ENCODE measurements at regions not wholly inside any gene's neighbourhood (a gene's known extent, or its start where the extent isn't known, plus 50 kb on each side); places are given as distances from the start of the nearest gene placed in this dataset.

- DNase-seq, result no peak
- peak overlapping the region; percentile 12 for H3K23ac ChIP-seq (ENCODE audit: low read length)
- no peak overlapping the region for H3K4me3 ChIP-seq (ENCODE audit: low read length)
- H2BK5ac ChIP-seq (ENCODE audit: low read length), result no peak overlapping the region
- no CpG with 5 or more reads among the region's 4 CpGs for WGBS (ENCODE audit: extremely low coverage, insufficient coverage, low lambda C conversion rate)
- no peak overlapping the region for H3K27ac ChIP-seq (ENCODE audit: low read depth, low read length)
- peaks cover 4% of the 10 kb centered on the region for H3K4me1 ChIP-seq (ENCODE audit: control insufficient read depth, low read depth, low read length)
- no peak overlapping the region for H3K4me2 ChIP-seq (ENCODE audit: low read length)
- H4K5ac ChIP-seq (ENCODE audit: low read length), result no peak overlapping the region
- H3K9ac ChIP-seq (ENCODE audit: low read length), result no peak overlapping the region
- H4K8ac ChIP-seq (ENCODE audit: low read depth, low read length), result no peak overlapping the region
- no peak overlapping the region for H2BK15ac ChIP-seq (replicated peaks; ENCODE audit: low read depth)
- no peak overlapping the region for H3K4ac ChIP-seq (ENCODE audit: low read depth, low read length)
- no peaks in the 10 kb centered on the region for H3K36me3 ChIP-seq (ENCODE audit: control insufficient read depth, insufficient read depth, low read length)
- no peaks in the 10 kb centered on the region for H3K79me2 ChIP-seq (ENCODE audit: control insufficient read depth, insufficient read depth, low read length)
- no peak overlapping the region for H2AK5ac ChIP-seq (ENCODE audit: low read length)
- no peak overlapping the region for H3K18ac ChIP-seq (ENCODE audit: low read length)
- no peaks in the 10 kb centered on the region for H3K27me3 ChIP-seq (ENCODE audit: insufficient read depth, low read length, poor library complexity)
- no peak overlapping the region for H3K56ac ChIP-seq (ENCODE audit: low read length)
- H2BK120ac ChIP-seq (ENCODE audit: low read depth, low read length), result no peak overlapping the region
- no peaks in the 10 kb centered on the region for H3K79me1 ChIP-seq (ENCODE audit: low read length)
These were observed 332.1 kb downstream of the WDR11 start for GRCh38 chr10:121183236-121183635.

GRCh38 chr10:121183707-121184106 lies 332.5 kb downstream of the WDR11 start:
- H3K4me2 ChIP-seq (ENCODE audit: low read length), result no peak overlapping the region
- no peak overlapping the region for H4K5ac ChIP-seq (ENCODE audit: low read length)
- H2BK5ac ChIP-seq (ENCODE audit: low read length), result no peak overlapping the region
- no peak overlapping the region for H3K27ac ChIP-seq (ENCODE audit: low read depth, low read length)
- no peak overlapping the region for H3K9ac ChIP-seq (ENCODE audit: low read length)
- no peak overlapping the region for H2AK5ac ChIP-seq (ENCODE audit: low read length)
- H3K4ac ChIP-seq (ENCODE audit: low read depth, low read length), result no peak overlapping the region
- H3K79me2 ChIP-seq (ENCODE audit: control insufficient read depth, insufficient read depth, low read length), result no peaks in the 10 kb centered on the region
- H3K18ac ChIP-seq (ENCODE audit: low read length), result no peak overlapping the region
- no peaks in the 10 kb centered on the region for H3K27me3 ChIP-seq (ENCODE audit: insufficient read depth, low read length, poor library complexity)
- peaks cover 4% of the 10 kb centered on the region for H3K4me1 ChIP-seq (ENCODE audit: control insufficient read depth, low read depth, low read length)
- no peak overlapping the region for H3K4me3 ChIP-seq (ENCODE audit: low read length)
- H2BK15ac ChIP-seq (replicated peaks; ENCODE audit: low read depth), result no peak overlapping the region
- WGBS (ENCODE audit: extremely low coverage, insufficient coverage, low lambda C conversion rate), result no CpG with 5 or more reads among the region's 1 CpG
- H3K79me1 ChIP-seq (ENCODE audit: low read length), result no peaks in the 10 kb centered on the region
- no peak overlapping the region for H3K23ac ChIP-seq (ENCODE audit: low read length)
- no peak overlapping the region for H2BK120ac ChIP-seq (ENCODE audit: low read depth, low read length)
- DNase-seq, result no peak
- H3K56ac ChIP-seq (ENCODE audit: low read length), result no peak overlapping the region
- no peaks in the 10 kb centered on the region for H3K36me3 ChIP-seq (ENCODE audit: control insufficient read depth, insufficient read depth, low read length)
- no peak overlapping the region for H4K8ac ChIP-seq (ENCODE audit: low read depth, low read length)

- Histone ChIP-seq H3K4ac (ENCODE audit: low read depth, low read length) (no peak overlapping the region), H2AK5ac (ENCODE audit: low read length) (no peak overlapping the region), H3K9ac (ENCODE audit: low read length) (no peak overlapping the region), H2BK120ac (ENCODE audit: low read depth, low read length) (no peak overlapping the region), H3K56ac (ENCODE audit: low read length) (no peak overlapping the region), H3K36me3 (ENCODE audit: control insufficient read depth, insufficient read depth, low read length) (no peaks in the 10 kb centered on the region), H3K4me3 (ENCODE audit: low read length) (no peak overlapping the region), H3K27ac (ENCODE audit: low read depth, low read length) (no peak overlapping the region), H2BK15ac (replicated peaks; ENCODE audit: low read depth) (no peak overlapping the region), H3K79me1 (ENCODE audit: low read length) (no peaks in the 10 kb centered on the region), H3K4me2 (ENCODE audit: low read length) (no peak overlapping the region), H3K18ac (ENCODE audit: low read length) (no peak overlapping the region), H2BK5ac (ENCODE audit: low read length) (no peak overlapping the region), H3K23ac (ENCODE audit: low read length) (no peak overlapping the region), H4K5ac (ENCODE audit: low read length) (no peak overlapping the region), H3K4me1 (ENCODE audit: control insufficient read depth, low read depth, low read length) (peaks cover 4% of the 10 kb centered on the region), H3K79me2 (ENCODE audit: control insufficient read depth, insufficient read depth, low read length) (no peaks in the 10 kb centered on the region), H3K27me3 (ENCODE audit: insufficient read depth, low read length, poor library complexity) (no peaks in the 10 kb centered on the region), H4K8ac (ENCODE audit: low read depth, low read length) (no peak overlapping the region)
- DNase-seq, result no peak
- no CpG with 5 or more reads among the region's 7 CpGs for WGBS (ENCODE audit: extremely low coverage, insufficient coverage, low lambda C conversion rate)
These were observed 334.8 kb downstream of the WDR11 start for GRCh38 chr10:121185816-121186455.

- H2AK5ac ChIP-seq (ENCODE audit: low read length), result no peak overlapping the region
- H4K5ac ChIP-seq (ENCODE audit: low read length), result no peak overlapping the region
- H3K4ac ChIP-seq (ENCODE audit: low read depth, low read length), result no peak overlapping the region
- no peaks in the 10 kb centered on the region for H3K79me1 ChIP-seq (ENCODE audit: low read length)
- H3K4me2 ChIP-seq (ENCODE audit: low read length), result no peak overlapping the region
- no peaks in the 10 kb centered on the region for H3K27me3 ChIP-seq (ENCODE audit: insufficient read depth, low read length, poor library complexity)
- H3K27ac ChIP-seq (ENCODE audit: low read depth, low read length), result peak overlapping the region; percentile 38
- H3K79me2 ChIP-seq (ENCODE audit: control insufficient read depth, insufficient read depth, low read length), result no peaks in the 10 kb centered on the region
- H2BK120ac ChIP-seq (ENCODE audit: low read depth, low read length), result no peak overlapping the region
- no peak overlapping the region for H3K9ac ChIP-seq (ENCODE audit: low read length)
- H4K8ac ChIP-seq (ENCODE audit: low read depth, low read length), result no peak overlapping the region
- no peaks in the 10 kb centered on the region for H3K36me3 ChIP-seq (ENCODE audit: control insufficient read depth, insufficient read depth, low read length)
- H2BK15ac ChIP-seq (replicated peaks; ENCODE audit: low read depth), result no peak overlapping the region
- H3K4me1 ChIP-seq (ENCODE audit: control insufficient read depth, low read depth, low read length), result peaks cover 4% of the 10 kb centered on the region
- peak overlapping the region; percentile 86 for H2BK5ac ChIP-seq (ENCODE audit: low read length)
- H3K56ac ChIP-seq (ENCODE audit: low read length), result peak overlapping the region; percentile 73
- H3K4me3 ChIP-seq (ENCODE audit: low read length), result no peak overlapping the region
- H3K18ac ChIP-seq (ENCODE audit: low read length), result no peak overlapping the region
- peak; percentile 82 for DNase-seq
- H3K23ac ChIP-seq (ENCODE audit: low read length), result no peak overlapping the region
These were observed 336.2 kb downstream of the WDR11 start for GRCh38 chr10:121187391-121187790.

- Histone ChIP-seq H3K4me3 (ENCODE audit: low read length) (no peak overlapping the region), H4K5ac (ENCODE audit: low read length) (no peak overlapping the region), H2BK15ac (replicated peaks; ENCODE audit: low read depth) (no peak overlapping the region), H3K9ac (ENCODE audit: low read length) (no peak overlapping the region), H3K79me2 (ENCODE audit: control insufficient read depth, insufficient read depth, low read length) (no peaks in the 10 kb centered on the region), H2AK5ac (ENCODE audit: low read length) (no peak overlapping the region), H3K4me2 (ENCODE audit: low read length) (no peak overlapping the region), H3K27ac (ENCODE audit: low read depth, low read length) (peak overlapping the region; percentile 38), H3K4ac (ENCODE audit: low read depth, low read length) (no peak overlapping the region), H3K4me1 (ENCODE audit: control insufficient read depth, low read depth, low read length) (peaks cover 4% of the 10 kb centered on the region), H4K8ac (ENCODE audit: low read depth, low read length) (no peak overlapping the region), H2BK120ac (ENCODE audit: low read depth, low read length) (no peak overlapping the region), H3K23ac (ENCODE audit: low read length) (no peak overlapping the region), H3K27me3 (ENCODE audit: insufficient read depth, low read length, poor library complexity) (no peaks in the 10 kb centered on the region), H3K36me3 (ENCODE audit: control insufficient read depth, insufficient read depth, low read length) (no peaks in the 10 kb centered on the region), H2BK5ac (ENCODE audit: low read length) (peak overlapping the region; percentile 86), H3K56ac (ENCODE audit: low read length) (peak overlapping the region; percentile 73), H3K79me1 (ENCODE audit: low read length) (no peaks in the 10 kb centered on the region), H3K18ac (ENCODE audit: low read length) (no peak overlapping the region)
- DNase-seq, result peak; percentile 75
- no CpG with 5 or more reads among the region's 6 CpGs for WGBS (ENCODE audit: extremely low coverage, insufficient coverage, low lambda C conversion rate)
These were observed 336.8 kb downstream of the WDR11 start for GRCh38 chr10:121188005-121188404.

GRCh38 chr10:121189066-121189465 lies 337.9 kb downstream of the WDR11 start:
- Histone ChIP-seq H3K4me2 (ENCODE audit: low read length) (no peak overlapping the region), H3K79me2 (ENCODE audit: control insufficient read depth, insufficient read depth, low read length) (no peaks in the 10 kb centered on the region), H2BK15ac (replicated peaks; ENCODE audit: low read depth) (no peak overlapping the region), H2BK5ac (ENCODE audit: low read length) (no peak overlapping the region), H3K79me1 (ENCODE audit: low read length) (no peaks in the 10 kb centered on the region), H3K18ac (ENCODE audit: low read length) (no peak overlapping the region), H3K27ac (ENCODE audit: low read depth, low read length) (no peak overlapping the region), H4K8ac (ENCODE audit: low read depth, low read length) (no peak overlapping the region), H3K9ac (ENCODE audit: low read length) (no peak overlapping the region), H3K4me1 (ENCODE audit: control insufficient read depth, low read depth, low read length) (peaks cover 4% of the 10 kb centered on the region), H3K4ac (ENCODE audit: low read depth, low read length) (no peak overlapping the region), H2BK120ac (ENCODE audit: low read depth, low read length) (no peak overlapping the region), H3K23ac (ENCODE audit: low read length) (no peak overlapping the region), H3K4me3 (ENCODE audit: low read length) (no peak overlapping the region), H3K36me3 (ENCODE audit: control insufficient read depth, insufficient read depth, low read length) (no peaks in the 10 kb centered on the region), H3K56ac (ENCODE audit: low read length) (no peak overlapping the region), H3K27me3 (ENCODE audit: insufficient read depth, low read length, poor library complexity) (no peaks in the 10 kb centered on the region), H4K5ac (ENCODE audit: low read length) (no peak overlapping the region), H2AK5ac (ENCODE audit: low read length) (no peak overlapping the region)
- DNase-seq, result no peak
- no CpG with 5 or more reads among the region's 7 CpGs for WGBS (ENCODE audit: extremely low coverage, insufficient coverage, low lambda C conversion rate)
